GM13976 (cell line): ENCODE measurements at regions not wholly inside any gene's neighbourhood (a gene's known extent, or its start where the extent isn't known, plus 50 kb on each side); places are given as distances from the start of the nearest gene placed in this dataset.

ENCODE experiments used
- DNase-seq: peaks from one replicate; pipeline ENCODE4 v3.0.0; 2012; ENCODE audit warnings: low spot score
- CTCF ChIP-seq: IDR thresholded peaks from 2 replicates; pipeline ENCODE4 v1.5.1; 2012; ENCODE audit warnings: borderline replicate concordance, mild to moderate bottlenecking; ENCODE audit not compliant: insufficient read depth; ENCODE audit errors: extremely low read depth, missing control alignments, control extremely low read depth
- in situ Hi-C: fragments of 300-500 bp; cut with MboI; formaldehyde crosslinking; loops from one replicate; pipeline ENCODE4 v1.12.0; 2022; ENCODE audit warnings: low sequenced_read_pairs, mixed read lengths, inconsistent platforms; ENCODE audit not compliant: unreplicated experiment

DNA sequence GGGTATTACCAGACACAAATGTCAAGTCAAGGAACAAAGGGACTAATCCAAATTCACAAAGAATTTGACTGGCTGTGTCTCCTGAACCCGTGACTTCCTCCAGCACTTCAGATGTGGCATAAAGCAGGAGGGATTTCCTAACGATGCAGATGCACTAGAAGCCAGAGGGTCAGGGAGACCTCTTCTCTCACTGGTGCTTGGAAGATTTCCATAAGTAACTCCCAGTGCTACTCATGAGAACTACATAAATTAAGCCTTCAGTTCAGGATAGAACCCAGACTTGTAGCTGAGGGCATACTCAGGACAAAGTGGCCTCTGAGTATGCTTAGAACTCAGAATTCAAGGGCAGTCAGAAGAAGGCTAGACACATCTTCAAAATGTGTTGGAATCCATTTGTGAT, 83.6 kb upstream of the NRIP1 start:
- in situ Hi-C loops: no loop called here
- no peak for TF ChIP-seq CTCF
- no peak for DNase-seq

DNA sequence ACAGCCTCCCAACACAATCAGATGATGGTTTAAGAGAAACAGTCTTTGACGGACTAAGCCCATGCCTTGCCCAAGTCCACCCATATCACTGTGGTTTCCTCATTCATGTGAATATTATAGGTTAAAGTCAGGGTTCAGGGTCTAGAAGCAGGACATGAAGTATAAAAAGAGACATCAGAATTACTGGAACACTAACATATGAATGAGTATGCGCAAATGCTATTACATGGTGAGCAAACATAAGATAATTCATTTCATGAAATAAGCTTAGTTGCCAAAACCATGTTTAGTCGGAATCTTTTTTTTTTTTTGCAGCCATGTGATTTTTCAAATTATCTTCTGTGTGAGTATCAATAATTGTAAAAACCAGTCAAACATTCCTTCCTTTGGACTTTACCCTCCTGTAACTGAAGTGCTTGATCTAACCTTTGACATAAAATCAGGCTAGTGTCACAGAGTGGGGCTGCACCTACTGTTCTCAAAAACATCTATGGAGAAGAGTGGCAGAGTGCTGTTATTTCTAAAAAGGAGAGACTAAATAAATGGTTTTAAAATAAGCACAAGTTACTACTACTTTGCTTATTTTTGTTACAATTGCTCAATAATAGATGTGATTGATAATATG, 84.9 kb upstream of the NRIP1 start:
- no peak for TF ChIP-seq CTCF
- no peak for DNase-seq
- in situ Hi-C loops: no loop called here

GRCh38 chr21:15151385-15152103, 86.7 kb upstream of the NRIP1 start:
- in situ Hi-C loops: no loop called here
- DNase-seq: no peak
- no peak for TF ChIP-seq CTCF

- no peak for DNase-seq
- in situ Hi-C loops: no loop called here
- TF ChIP-seq CTCF: no peak
Measured at GRCh38 chr21:15152591-15152990, 87.8 kb upstream of the NRIP1 start.

GRCh38 chr21:15159382-15160020, 94.7 kb upstream of the NRIP1 start:
- TF ChIP-seq CTCF: no peak
- in situ Hi-C loops: no loop called here

DNA sequence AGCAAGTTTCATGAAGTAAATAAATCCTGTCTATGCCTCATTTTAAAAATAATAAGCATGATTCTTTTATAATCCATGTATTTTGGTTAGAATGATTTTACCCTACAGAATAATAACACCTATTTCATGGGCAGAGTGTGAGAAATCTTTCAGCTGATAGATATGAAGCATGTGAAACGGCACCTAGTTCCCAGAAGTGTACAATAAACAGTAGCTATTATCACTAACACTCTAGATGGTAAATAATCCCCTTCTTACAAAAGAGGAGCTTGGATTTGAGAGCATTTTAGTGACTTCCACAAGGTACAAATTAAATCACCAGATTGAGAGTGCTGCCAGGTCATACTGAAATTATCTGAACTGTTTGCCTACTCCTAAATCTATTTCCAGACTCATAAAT, 95.3 kb upstream of the NRIP1 start:
- no peak for DNase-seq
- in situ Hi-C loops: no loop called here
- no peak for TF ChIP-seq CTCF

More at GRCh38 chr21:15159382-15160020, 94.7 kb upstream of the NRIP1 start:
- no peak for DNase-seq

DNA sequence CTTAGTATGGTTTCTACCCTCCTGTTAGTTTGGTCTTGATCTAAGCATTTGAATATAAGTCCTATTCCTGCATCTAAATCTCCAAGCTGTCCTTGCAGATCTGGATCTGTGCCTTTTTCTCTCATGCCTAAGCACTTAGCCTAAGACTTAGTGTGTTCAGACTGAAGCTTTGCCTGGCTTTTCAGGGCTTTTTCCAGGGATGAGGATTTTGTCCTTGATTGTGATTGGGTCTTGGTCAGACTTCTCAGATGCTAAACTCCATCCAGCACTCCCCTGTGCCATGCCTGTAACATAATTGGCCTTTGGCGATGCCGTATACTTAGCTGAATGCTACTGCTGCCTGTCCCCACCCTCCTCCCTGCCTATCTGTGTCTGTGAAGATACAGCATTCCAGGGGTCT, 98.1 kb upstream of the NRIP1 start:
- in situ Hi-C loops: no loop called here
- TF ChIP-seq CTCF: no peak
- DNase-seq: no peak
